ENCODE measurements at regions not wholly inside any gene's neighbourhood (a gene's known extent, or its start where the extent isn't known, plus 50 kb on each side); places are given as distances from the start of the nearest gene placed in this dataset.

DNA sequence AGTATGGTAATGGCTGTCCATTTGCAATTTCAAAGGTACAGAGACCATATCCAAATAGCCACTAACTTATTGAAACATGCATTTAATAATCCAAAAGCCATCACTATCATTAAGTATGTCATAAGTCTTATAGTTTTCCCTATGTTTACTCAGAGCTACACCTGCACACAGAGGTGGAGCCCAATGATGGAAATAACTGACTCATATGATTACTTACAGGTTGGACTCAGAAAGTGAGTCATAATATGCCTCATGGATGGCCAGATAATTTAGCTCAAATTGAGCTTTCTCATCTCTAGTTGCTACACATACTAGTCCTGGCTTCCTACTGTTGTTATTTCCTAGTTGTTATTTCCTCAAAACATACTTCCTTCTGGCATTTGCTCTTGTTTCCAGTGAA lies 104.4 kb upstream of the KHDRBS2 start:
- Histone ChIP-seq H3K4me3 (ENCODE audit: low read depth, low read length) (no peak overlapping the region), H3K27me3 (ENCODE audit: control insufficient read depth, insufficient read depth, low read length) (no peaks in the 10 kb centered on the region), H3K36me3 (ENCODE audit: control insufficient read depth, insufficient read depth, low read length) (no peaks in the 10 kb centered on the region)
- FAIRE-seq (no peak), DNase-seq (ENCODE audit: low read depth) (peak; percentile 73)
- TF ChIP-seq, protein P1, sequence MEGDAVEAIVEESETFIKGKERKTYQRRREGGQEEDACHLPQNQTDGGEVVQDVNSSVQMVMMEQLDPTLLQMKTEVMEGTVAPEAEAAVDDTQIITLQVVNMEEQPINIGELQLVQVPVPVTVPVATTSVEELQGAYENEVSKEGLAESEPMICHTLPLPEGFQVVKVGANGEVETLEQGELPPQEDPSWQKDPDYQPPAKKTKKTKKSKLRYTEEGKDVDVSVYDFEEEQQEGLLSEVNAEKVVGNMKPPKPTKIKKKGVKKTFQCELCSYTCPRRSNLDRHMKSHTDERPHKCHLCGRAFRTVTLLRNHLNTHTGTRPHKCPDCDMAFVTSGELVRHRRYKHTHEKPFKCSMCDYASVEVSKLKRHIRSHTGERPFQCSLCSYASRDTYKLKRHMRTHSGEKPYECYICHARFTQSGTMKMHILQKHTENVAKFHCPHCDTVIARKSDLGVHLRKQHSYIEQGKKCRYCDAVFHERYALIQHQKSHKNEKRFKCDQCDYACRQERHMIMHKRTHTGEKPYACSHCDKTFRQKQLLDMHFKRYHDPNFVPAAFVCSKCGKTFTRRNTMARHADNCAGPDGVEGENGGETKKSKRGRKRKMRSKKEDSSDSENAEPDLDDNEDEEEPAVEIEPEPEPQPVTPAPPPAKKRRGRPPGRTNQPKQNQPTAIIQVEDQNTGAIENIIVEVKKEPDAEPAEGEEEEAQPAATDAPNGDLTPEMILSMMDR (IDR thresholded peaks at IDR 0.05; ENCODE audit: insufficient read depth, low read length, severe bottlenecking) = no peak

DNA sequence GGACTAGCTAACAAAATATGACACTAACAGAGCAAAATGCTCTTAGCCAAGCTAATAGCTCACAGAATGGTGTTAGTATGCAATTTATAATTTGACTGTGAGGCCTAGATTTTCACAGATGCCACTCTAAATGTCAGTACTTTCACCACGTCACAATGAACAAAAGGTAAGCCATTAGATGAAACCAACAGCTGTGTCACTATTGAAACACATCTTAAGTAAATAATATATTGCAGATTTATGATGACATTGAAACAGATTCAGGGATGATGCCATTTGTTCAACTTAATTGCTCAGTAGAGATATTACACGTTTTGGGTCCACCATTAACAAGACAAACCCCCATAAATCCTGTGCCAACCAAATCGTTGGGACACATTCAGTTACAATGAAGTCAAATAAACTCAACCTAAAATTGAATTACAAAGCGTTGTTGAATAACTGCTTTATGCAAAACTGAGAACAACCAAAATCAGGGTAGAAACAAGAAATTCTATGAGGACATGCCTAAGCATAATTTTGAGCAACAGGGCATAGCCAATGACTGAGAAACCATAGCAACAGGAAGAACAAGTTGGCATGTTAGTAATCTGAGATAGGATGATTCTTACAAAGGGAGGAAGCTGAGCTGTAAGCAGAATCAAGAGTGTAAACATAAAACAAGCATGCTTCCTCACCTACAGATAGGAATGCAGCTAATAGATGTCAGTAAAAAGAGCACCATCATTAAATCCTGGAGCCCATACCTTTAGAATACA lies 85.6 kb upstream of the KHDRBS2 start:
- Histone ChIP-seq H3K27me3 (ENCODE audit: control insufficient read depth, insufficient read depth, low read length) (no peaks in the 10 kb centered on the region), H3K36me3 (ENCODE audit: control insufficient read depth, insufficient read depth, low read length) (no peaks in the 10 kb centered on the region), H3K4me3 (ENCODE audit: low read depth, low read length) (no peak overlapping the region)
- DNase-seq (ENCODE audit: low read depth) = peak; percentile 0
- TF ChIP-seq, protein P1 (IDR thresholded peaks at IDR 0.05; ENCODE audit: insufficient read depth, low read length, severe bottlenecking) = no peak
- no peak for FAIRE-seq

- Histone ChIP-seq H3K4me3 (ENCODE audit: low read depth, low read length) (no peak overlapping the region), H3K27me3 (ENCODE audit: control insufficient read depth, insufficient read depth, low read length) (no peaks in the 10 kb centered on the region), H3K36me3 (ENCODE audit: control insufficient read depth, insufficient read depth, low read length) (no peaks in the 10 kb centered on the region)
- DNase-seq (ENCODE audit: low read depth) (no peak), FAIRE-seq (no peak)
- TF ChIP-seq, protein P1 (IDR thresholded peaks at IDR 0.05; ENCODE audit: insufficient read depth, low read length, severe bottlenecking) = no peak
These were observed 81.6 kb upstream of the KHDRBS2 start for GRCh38 chr6:62367601-62368000.

DNA sequence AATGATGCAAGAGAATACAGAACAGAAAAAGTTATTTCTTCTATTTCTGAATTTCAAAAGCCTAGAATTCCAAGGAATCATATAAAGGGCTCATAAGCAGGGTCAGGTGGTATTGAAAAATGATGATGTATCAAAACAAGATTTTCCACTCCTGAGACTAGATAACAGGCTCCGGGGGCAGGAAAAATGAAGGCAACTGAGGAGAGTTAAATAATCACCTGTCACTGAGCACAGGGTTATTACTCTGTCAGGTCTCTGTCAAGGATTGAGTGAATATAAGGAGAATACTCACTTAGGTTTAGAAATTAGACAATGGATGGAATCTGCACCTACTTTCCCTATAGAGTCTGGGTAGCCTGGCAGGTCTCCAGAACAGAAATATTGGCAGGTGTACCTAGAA lies 76.1 kb upstream of the KHDRBS2 start:
- TF ChIP-seq, protein P1 (IDR thresholded peaks at IDR 0.05; ENCODE audit: insufficient read depth, low read length, severe bottlenecking) = no peak
- Histone ChIP-seq H3K4me3 (ENCODE audit: low read depth, low read length) (no peak overlapping the region), H3K27me3 (ENCODE audit: control insufficient read depth, insufficient read depth, low read length) (no peaks in the 10 kb centered on the region), H3K36me3 (ENCODE audit: control insufficient read depth, insufficient read depth, low read length) (no peaks in the 10 kb centered on the region)
- no peak for DNase-seq (ENCODE audit: low read depth)
- no peak for FAIRE-seq

GRCh38 chr6:62357835-62358234 lies 71.8 kb upstream of the KHDRBS2 start:
- H3K27me3 ChIP-seq (ENCODE audit: control insufficient read depth, insufficient read depth, low read length) = no peaks in the 10 kb centered on the region
- FAIRE-seq = no peak

More at GRCh38 chr6:62357835-62358234, 71.8 kb upstream of the KHDRBS2 start:
- DNase-seq (ENCODE audit: low read depth) = no peak
- no peak overlapping the region for H3K4me3 ChIP-seq (ENCODE audit: low read depth, low read length)
- TF ChIP-seq, protein P1 (IDR thresholded peaks at IDR 0.05; ENCODE audit: insufficient read depth, low read length, severe bottlenecking) = no peak
- H3K36me3 ChIP-seq (ENCODE audit: control insufficient read depth, insufficient read depth, low read length) = no peaks in the 10 kb centered on the region

All from bronchial epithelial cell (primary cell).